ENCODE measurements at regions not wholly inside any gene's neighbourhood (a gene's known extent, or its start where the extent isn't known, plus 50 kb on each side); places are given as distances from the start of the nearest gene placed in this dataset.

GRCh38 chr4:18247189-18247588 is 225.6 kb upstream of the LCORL start:
- DNase-seq (ENCODE audit: low read depth): no peak

GRCh38 chr4:18242919-18243693 is 221.6 kb upstream of the LCORL start:
- DNase-seq (ENCODE audit: low read depth): no peak

- DNase-seq (ENCODE audit: low read depth): no peak
Observed at GRCh38 chr4:18241727-18242126, 220.2 kb upstream of the LCORL start.

GRCh38 chr4:18234108-18234507 is 212.6 kb upstream of the LCORL start:
- no peak for DNase-seq (ENCODE audit: low read depth)

- DNase-seq (ENCODE audit: low read depth): no peak
Observed at GRCh38 chr4:18231726-18232125, 210.2 kb upstream of the LCORL start.

GRCh38 chr4:18227880-18228279 is 206.3 kb upstream of the LCORL start:
- DNase-seq (ENCODE audit: low read depth): no peak

GRCh38 chr4:18214411-18215055 is 193.0 kb upstream of the LCORL start:
- DNase-seq (ENCODE audit: low read depth): no peak

GRCh38 chr4:18213576-18214198 is 192.1 kb upstream of the LCORL start:
- no peak for DNase-seq (ENCODE audit: low read depth)

- DNase-seq (ENCODE audit: low read depth): no peak
Observed at GRCh38 chr4:18209448-18209847, 187.9 kb upstream of the LCORL start.

- DNase-seq (ENCODE audit: low read depth): no peak
Observed at GRCh38 chr4:18203966-18204365, 182.4 kb upstream of the LCORL start.

GRCh38 chr4:18202486-18202885 is 180.9 kb upstream of the LCORL start:
- no peak for DNase-seq (ENCODE audit: low read depth)

- DNase-seq (ENCODE audit: low read depth): no peak
Observed at GRCh38 chr4:18201885-18202284, 180.3 kb upstream of the LCORL start.

- no peak for DNase-seq (ENCODE audit: low read depth)
Observed at GRCh38 chr4:18198653-18199052, 177.1 kb upstream of the LCORL start.

- no peak for DNase-seq (ENCODE audit: low read depth)
Observed at GRCh38 chr4:18197467-18197866, 175.9 kb upstream of the LCORL start.

GRCh38 chr4:18194278-18194677 is 172.7 kb upstream of the LCORL start:
- DNase-seq (ENCODE audit: low read depth): no peak

GRCh38 chr4:18192901-18193300 is 171.3 kb upstream of the LCORL start:
- no peak for DNase-seq (ENCODE audit: low read depth)

- no peak for DNase-seq (ENCODE audit: low read depth)
Observed at GRCh38 chr4:18185491-18185890, 163.9 kb upstream of the LCORL start.

- no peak for DNase-seq (ENCODE audit: low read depth)
Observed at GRCh38 chr4:18180892-18181291, 159.3 kb upstream of the LCORL start.

GRCh38 chr4:18180122-18180521 is 158.6 kb upstream of the LCORL start:
- DNase-seq (ENCODE audit: low read depth): no peak

GRCh38 chr4:18171896-18172295 is 150.3 kb upstream of the LCORL start:
- no peak for DNase-seq (ENCODE audit: low read depth)

GRCh38 chr4:18167831-18168230 is 146.3 kb upstream of the LCORL start:
- no peak for DNase-seq (ENCODE audit: low read depth)

- no peak for DNase-seq (ENCODE audit: low read depth)
Observed at GRCh38 chr4:18166925-18167324, 145.4 kb upstream of the LCORL start.

- DNase-seq (ENCODE audit: low read depth): no peak
Observed at GRCh38 chr4:18162453-18162852, 140.9 kb upstream of the LCORL start.
